ENCODE measurements at regions not wholly inside any gene's neighbourhood (a gene's known extent, or its start where the extent isn't known, plus 50 kb on each side); places are given as distances from the start of the nearest gene placed in this dataset.

DNA sequence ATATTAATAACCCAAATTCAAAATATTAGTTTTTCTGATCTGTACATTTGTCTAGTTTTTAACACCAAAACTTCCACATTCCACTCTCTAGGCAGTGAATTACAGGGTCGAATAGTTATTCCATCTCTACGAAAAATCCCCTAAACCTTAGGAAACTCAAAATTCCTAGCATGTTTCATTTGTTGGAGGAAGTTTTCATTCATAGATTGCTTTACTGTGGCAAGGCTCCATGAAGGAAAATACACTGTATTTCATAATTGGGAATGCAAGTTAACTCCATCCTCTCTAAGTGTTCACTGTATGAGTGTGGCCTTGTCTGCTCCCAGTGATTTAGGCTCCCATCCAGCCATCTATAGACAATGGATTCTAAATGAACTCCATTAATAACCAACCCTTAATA, 296.1 kb downstream of the TENT5A start:
- TF ChIP-seq, protein P1, sequence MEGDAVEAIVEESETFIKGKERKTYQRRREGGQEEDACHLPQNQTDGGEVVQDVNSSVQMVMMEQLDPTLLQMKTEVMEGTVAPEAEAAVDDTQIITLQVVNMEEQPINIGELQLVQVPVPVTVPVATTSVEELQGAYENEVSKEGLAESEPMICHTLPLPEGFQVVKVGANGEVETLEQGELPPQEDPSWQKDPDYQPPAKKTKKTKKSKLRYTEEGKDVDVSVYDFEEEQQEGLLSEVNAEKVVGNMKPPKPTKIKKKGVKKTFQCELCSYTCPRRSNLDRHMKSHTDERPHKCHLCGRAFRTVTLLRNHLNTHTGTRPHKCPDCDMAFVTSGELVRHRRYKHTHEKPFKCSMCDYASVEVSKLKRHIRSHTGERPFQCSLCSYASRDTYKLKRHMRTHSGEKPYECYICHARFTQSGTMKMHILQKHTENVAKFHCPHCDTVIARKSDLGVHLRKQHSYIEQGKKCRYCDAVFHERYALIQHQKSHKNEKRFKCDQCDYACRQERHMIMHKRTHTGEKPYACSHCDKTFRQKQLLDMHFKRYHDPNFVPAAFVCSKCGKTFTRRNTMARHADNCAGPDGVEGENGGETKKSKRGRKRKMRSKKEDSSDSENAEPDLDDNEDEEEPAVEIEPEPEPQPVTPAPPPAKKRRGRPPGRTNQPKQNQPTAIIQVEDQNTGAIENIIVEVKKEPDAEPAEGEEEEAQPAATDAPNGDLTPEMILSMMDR (IDR thresholded peaks at IDR 0.05; ENCODE audit: poor library complexity, severe bottlenecking), result no peak
- Histone ChIP-seq H3K4me3 (ENCODE audit: severe bottlenecking) (no peak overlapping the region), H3K27ac (ENCODE audit: poor library complexity, severe bottlenecking) (no peak overlapping the region), H3K4me1 (ENCODE audit: insufficient read depth, poor library complexity, severe bottlenecking) (no peaks in the 10 kb centered on the region), H3K27me3 (ENCODE audit: insufficient read depth, poor library complexity, severe bottlenecking) (no peaks in the 10 kb centered on the region), H3K9me3 (ENCODE audit: severe bottlenecking) (no peaks in the 10 kb centered on the region), H3K36me3 (ENCODE audit: low read depth) (no peaks in the 10 kb centered on the region)
- ATAC-seq (ENCODE audit: low read depth) (no peak), DNase-seq (ENCODE audit: low spot score) (no peak)

DNA sequence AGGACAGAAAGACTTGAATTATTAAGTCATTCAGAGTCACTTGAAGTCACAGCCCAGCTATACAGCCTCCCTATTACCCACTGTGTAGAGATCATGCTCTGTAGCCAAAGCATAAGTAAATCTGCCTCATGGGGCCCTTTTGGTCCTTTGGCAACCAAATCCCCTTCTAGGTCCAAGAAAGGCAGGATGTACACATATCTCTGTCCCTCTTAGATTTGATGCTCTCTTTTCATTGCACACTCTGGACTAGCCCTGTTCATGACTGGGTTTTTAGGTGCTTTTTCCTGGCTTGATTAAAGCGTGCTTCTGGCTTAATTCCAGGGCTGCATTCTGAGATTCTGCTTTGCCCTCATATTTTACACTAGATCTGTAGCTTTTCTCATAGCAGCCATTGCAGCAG, 296.8 kb downstream of the TENT5A start:
- H3K4me3 ChIP-seq (ENCODE audit: severe bottlenecking), result no peak overlapping the region
- no peaks in the 10 kb centered on the region for H3K9me3 ChIP-seq (ENCODE audit: severe bottlenecking)
- TF ChIP-seq, protein P1 (IDR thresholded peaks at IDR 0.05; ENCODE audit: poor library complexity, severe bottlenecking), result no peak
- H3K4me1 ChIP-seq (ENCODE audit: insufficient read depth, poor library complexity, severe bottlenecking), result no peaks in the 10 kb centered on the region
- no peaks in the 10 kb centered on the region for H3K27me3 ChIP-seq (ENCODE audit: insufficient read depth, poor library complexity, severe bottlenecking)
- no peaks in the 10 kb centered on the region for H3K36me3 ChIP-seq (ENCODE audit: low read depth)
- DNase-seq (ENCODE audit: low spot score) (no peak), ATAC-seq (ENCODE audit: low read depth) (no peak)
- H3K27ac ChIP-seq (ENCODE audit: poor library complexity, severe bottlenecking), result no peak overlapping the region

DNA sequence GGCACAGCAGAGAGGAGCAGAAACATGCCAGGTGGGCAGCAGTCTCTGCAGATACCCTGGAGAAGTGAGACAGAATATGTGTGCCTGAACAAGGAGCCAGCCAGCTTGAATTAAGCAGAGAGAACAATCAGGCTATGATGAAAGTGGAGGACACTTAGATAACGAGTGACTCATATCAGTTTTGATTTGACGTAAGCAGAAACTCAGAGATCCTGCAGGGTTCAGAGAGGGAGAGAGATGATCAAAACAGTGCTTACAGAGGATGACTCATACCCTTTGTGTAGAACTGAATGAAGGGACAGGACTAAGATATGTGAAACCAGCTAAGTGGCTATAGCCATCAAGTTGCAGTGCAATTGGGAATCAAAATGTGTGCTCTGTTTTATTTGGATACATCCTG, 300.7 kb downstream of the TENT5A start:
- no peaks in the 10 kb centered on the region for H3K9me3 ChIP-seq (ENCODE audit: severe bottlenecking)
- DNase-seq (ENCODE audit: low spot score) (no peak), ATAC-seq (ENCODE audit: low read depth) (peak; percentile 71)
- TF ChIP-seq, protein P1 (IDR thresholded peaks at IDR 0.05; ENCODE audit: poor library complexity, severe bottlenecking), result no peak
- H3K27ac ChIP-seq (ENCODE audit: poor library complexity, severe bottlenecking), result no peak overlapping the region
- no peaks in the 10 kb centered on the region for H3K36me3 ChIP-seq (ENCODE audit: low read depth)
- no peaks in the 10 kb centered on the region for H3K27me3 ChIP-seq (ENCODE audit: insufficient read depth, poor library complexity, severe bottlenecking)
- no peaks in the 10 kb centered on the region for H3K4me1 ChIP-seq (ENCODE audit: insufficient read depth, poor library complexity, severe bottlenecking)
- H3K4me3 ChIP-seq (ENCODE audit: severe bottlenecking), result no peak overlapping the region

DNA sequence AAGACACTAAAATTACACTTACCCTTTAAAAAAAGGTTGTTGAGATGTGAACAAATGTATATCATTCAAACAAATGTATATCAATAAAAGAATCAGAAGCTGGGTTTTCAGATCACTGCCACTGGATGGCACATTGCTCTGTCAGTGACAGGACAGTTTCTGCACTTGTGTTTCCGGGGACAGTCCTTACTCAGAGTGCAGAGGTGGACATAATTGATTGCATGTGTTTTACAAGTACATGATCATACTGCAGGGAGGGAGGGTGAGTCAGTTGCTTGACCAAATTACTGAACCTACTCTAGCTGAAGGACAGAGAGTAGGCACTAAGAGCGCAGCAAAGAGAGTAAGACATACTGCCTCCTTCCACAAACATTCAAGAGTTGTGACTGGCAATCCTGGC, 302.3 kb downstream of the TENT5A start:
- no peak for ATAC-seq (ENCODE audit: low read depth)

DNA sequence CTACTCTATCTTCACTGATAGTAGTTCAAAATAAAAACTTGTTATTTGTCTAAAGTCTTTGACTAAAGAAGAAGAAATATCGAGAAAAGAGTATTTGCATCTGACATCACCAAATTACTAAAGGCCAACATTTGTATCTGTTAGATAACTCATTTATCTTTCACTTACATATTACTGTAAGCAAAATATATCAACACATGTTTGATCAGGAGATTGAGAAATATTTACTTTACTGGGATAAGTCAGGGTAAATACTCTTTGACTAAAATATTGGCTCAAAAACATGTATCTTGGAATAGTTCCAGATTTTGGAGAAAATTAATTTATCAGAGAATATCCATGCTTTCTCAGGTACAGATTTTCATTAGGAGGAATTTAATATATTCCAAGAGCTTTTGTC, 306.0 kb downstream of the TENT5A start:
- ATAC-seq (ENCODE audit: low read depth) (no peak), DNase-seq (ENCODE audit: low spot score) (no peak)
- Histone ChIP-seq H3K9me3 (ENCODE audit: severe bottlenecking) (no peaks in the 10 kb centered on the region), H3K27ac (ENCODE audit: poor library complexity, severe bottlenecking) (no peak overlapping the region), H3K36me3 (ENCODE audit: low read depth) (no peaks in the 10 kb centered on the region), H3K27me3 (ENCODE audit: insufficient read depth, poor library complexity, severe bottlenecking) (no peaks in the 10 kb centered on the region), H3K4me1 (ENCODE audit: insufficient read depth, poor library complexity, severe bottlenecking) (no peaks in the 10 kb centered on the region), H3K4me3 (ENCODE audit: severe bottlenecking) (no peak overlapping the region)
- TF ChIP-seq, protein P1 (IDR thresholded peaks at IDR 0.05; ENCODE audit: poor library complexity, severe bottlenecking), result no peak

More for the DNA sequence above, 302.3 kb downstream of the TENT5A start:
- no peaks in the 10 kb centered on the region for H3K9me3 ChIP-seq (ENCODE audit: severe bottlenecking)
- H3K36me3 ChIP-seq (ENCODE audit: low read depth), result no peaks in the 10 kb centered on the region
- no peak overlapping the region for H3K4me3 ChIP-seq (ENCODE audit: severe bottlenecking)
- TF ChIP-seq, protein P1 (IDR thresholded peaks at IDR 0.05; ENCODE audit: poor library complexity, severe bottlenecking), result no peak
- no peaks in the 10 kb centered on the region for H3K4me1 ChIP-seq (ENCODE audit: insufficient read depth, poor library complexity, severe bottlenecking)
- no peak for DNase-seq (ENCODE audit: low spot score)
- H3K27me3 ChIP-seq (ENCODE audit: insufficient read depth, poor library complexity, severe bottlenecking), result no peaks in the 10 kb centered on the region
- no peak overlapping the region for H3K27ac ChIP-seq (ENCODE audit: poor library complexity, severe bottlenecking)
